ENCODE measurements at regions not wholly inside any gene's neighbourhood (a gene's known extent, or its start where the extent isn't known, plus 50 kb on each side); places are given as distances from the start of the nearest gene placed in this dataset.

DNA sequence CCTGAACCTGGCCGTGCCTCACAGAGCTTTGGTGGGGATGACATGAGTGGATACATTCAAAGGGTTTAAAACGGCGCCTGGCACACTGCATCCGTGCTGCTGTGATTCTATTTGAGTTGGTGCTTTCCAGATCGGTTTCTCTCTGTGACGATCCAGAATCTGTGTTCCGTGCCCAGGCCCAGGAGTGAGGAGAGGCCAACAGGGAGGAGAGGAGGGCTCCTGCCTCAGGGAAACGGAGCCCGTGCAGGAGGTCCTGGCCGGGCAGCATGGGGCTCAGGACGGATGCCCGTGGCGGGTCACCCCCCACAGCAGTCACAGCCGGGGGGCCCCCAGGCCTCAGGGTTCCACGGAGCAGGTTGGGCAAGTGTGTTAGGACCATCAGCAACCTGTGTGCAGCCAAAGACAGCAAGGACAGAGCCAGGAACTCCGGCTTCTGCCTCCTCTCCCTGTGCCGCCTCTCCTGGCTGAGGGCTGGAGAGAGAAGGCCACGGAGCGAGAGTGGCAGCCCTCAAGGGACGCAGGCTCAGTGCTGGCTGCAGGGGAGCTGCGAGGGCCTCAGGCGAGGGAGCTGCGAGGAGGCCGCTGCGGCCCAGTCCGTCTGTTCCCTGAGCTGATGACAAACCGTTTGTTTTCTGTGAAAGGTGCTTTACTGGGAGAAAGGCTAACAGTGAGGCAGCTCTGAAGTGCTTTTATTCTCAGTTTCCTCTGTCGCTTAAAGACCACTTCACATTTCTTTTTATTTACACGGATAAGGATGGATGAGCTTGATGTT, 99.3 kb downstream of the METRNL start:
- DNase-seq (ENCODE audit: low spot score): peak; percentile 44

DNA sequence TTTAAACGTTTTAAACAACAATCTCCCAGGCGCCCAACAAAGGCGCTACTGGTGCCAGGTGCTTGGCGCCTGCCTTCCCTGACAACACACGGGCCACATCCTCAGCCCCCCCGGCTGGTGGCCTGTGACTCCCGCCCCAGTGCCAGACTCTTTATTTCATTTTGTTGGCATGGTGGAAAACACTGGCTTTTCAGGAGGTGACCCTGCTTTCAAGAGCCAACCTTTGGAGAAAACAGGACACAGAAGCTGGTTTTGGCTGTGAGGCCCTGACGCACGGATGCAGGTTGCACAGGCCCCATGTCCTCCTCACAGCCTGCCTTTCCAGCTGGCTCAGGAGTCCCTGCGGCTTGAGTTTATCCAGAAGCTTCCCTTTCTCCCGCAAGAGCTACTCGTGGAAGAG, 100.0 kb downstream of the METRNL start:
- peak; percentile 43 for DNase-seq (ENCODE audit: low spot score)

DNA sequence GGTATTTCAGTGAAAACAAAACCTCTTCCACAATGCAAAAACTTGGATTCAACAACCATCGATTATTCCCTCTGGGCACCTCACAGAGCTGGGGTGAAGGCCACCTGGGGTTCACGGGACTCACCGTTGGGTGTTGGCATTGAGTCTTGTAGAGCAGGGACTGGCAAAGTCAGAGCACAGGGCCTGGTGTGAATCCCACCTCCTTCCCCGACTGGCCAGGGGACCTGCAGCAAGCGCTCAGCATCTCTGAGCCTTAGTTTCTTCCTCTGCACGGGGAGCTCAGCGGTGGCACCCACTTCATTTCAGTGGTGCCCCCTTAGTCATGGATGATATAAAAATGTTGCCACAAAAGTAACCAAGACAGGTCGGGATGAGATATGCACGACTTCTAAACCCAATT, 100.4 kb downstream of the METRNL start:
- peak; percentile 45 for DNase-seq (ENCODE audit: low spot score)

DNA sequence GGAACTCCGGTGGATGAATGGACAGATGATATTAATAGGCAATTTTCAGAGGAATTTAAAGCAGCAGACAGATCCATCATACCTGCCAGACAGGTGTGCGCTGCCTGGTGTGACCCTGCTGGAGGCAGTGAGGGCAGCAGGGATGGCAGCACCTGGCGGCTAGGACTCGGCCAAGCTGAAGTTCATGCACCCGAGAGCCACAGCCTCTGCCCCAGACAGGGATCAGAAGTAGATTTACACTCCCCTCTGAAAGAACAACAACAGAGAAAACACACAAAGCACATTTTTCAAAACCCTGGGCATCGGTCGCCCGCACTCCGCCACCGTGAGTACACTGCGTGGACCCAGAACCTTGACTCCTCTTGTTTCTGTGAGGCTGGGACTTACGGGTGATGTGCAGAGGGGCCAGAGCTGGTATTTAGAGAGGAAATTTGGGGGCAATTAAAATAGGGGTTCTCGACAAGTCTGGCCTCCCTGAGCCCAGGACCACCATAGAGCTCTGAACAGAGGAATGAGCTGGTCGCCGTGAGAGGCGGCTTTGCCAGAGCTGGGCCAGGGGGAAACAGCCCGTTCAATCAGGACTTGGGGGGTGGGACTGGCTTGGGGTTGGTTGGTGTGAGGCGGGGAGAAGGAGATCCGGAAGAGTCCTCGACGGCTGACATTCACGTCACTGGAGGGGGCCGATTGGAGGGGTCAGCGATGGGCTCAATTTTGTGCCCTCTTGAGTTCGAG, 101.0 kb downstream of the METRNL start:
- DNase-seq (ENCODE audit: low spot score): peak; percentile 35

DNA sequence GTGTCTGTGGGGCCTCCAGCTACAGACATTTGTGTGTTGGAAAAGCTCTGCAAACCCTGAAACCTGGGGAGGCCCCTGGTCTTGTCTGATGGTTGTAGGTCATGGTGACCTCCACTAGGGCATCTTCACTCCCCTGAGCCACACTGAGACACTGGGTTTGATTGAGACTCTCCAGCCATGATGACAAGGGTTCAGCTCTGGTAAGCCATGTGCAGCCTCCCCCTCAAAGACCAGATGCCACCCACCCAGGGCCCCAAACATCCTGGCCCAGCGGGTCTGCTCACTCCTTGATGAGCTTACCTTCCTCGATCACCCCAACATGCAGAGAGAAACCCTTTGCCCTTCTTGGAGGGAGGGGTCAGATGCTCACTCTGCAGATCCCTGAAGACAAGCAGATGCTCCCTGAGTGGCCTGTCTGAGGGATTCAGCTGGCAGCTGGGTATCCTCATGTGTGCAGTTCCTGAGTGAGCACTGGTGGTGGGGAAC, 101.6 kb downstream of the METRNL start:
- DNase-seq (ENCODE audit: low spot score): peak; percentile 40

DNA sequence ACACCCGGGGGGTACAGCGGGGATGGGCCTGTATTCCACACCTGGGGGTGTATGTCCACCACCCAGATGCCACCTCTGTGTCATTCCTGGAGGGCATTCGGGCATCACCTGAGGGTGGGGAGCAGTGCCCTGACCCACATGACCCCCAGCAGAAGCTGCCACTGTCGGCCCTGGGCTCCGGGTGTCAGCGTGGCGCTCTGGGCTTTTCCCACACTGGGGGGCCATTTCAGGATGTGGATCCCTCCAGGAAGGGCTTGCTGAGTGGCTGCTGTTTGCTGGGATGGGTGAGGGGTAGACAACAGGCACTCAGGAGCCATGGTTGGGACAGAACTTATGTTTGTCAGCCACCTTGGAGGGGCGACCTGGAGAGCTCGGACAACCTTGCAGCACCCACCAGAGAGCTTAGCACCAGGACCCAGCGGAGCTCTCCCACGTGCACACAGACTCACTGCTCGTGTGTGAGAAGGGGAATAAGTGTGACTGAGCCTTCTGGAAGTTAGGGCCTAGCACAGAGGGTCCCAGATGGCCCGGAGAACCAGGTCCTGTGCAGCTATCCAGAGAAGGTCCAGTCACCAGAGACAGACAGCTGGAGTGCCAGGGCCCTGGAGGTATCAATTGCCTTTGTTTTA, 102.7 kb downstream of the METRNL start:
- peak; percentile 43 for DNase-seq (ENCODE audit: low spot score)

DNA sequence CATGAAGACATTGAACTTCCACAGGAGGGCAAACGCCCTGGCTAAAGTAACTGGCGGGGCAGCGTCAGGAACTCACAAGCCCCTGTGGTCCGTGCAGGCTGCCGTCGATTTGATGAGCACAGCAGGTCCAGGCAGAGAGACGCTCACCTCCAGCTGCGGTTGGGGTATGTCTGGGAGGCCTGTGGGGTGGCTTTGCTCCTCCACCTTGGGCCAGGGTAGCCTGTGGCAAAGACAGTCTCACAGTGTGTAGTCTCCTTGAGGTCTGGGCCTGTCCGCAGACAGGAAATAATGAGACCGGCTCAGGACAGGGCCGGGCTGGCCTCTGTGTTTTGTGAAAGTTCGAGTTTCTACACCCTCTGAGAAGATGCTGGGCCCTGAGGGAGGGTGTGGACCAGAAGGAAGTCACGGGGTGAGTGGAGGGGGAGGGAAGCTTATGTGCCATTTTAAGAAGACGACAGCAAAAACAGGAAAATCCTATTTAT, 103.3 kb downstream of the METRNL start:
- DNase-seq (ENCODE audit: low spot score): peak; percentile 48

DNA sequence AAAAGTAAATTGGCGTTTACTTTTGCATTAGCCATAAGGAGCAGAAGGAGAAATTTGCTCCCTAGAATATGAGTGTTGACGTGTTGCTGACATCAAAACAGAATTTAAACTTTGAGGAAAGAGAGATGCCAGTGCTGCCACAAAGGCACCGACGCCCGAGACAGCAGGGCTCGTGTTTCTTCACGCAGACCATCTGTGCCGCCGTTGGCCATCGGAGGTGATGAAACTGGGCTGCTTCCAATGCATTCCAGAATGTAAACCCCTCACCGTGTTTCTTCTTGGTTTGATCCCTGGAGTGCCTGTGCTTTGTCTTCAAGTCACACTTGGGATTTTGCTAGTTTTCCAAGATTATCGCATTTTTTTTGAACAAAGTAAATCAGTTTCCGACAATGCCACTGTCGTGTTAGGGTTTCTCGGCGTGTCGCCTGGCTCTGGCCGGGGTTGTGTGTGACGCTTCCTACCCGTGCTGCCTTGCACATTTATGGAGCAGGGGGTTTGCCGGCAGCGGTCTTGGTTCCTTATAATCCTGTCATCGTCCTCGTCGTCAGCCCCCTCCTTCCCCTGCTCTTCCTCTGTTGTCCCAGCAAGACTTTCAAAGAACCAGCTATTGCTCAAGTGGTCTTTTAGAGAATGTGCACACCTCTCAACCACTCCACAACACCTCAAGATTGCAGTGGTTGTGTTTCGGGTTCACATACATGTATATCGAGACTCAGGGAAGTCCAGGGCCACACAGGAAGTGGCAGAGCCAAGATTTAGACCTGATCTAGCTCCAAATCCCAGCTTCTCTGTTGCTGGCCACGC, 103.9 kb downstream of the METRNL start:
- peak; percentile 43 for DNase-seq (ENCODE audit: low spot score)

DNA sequence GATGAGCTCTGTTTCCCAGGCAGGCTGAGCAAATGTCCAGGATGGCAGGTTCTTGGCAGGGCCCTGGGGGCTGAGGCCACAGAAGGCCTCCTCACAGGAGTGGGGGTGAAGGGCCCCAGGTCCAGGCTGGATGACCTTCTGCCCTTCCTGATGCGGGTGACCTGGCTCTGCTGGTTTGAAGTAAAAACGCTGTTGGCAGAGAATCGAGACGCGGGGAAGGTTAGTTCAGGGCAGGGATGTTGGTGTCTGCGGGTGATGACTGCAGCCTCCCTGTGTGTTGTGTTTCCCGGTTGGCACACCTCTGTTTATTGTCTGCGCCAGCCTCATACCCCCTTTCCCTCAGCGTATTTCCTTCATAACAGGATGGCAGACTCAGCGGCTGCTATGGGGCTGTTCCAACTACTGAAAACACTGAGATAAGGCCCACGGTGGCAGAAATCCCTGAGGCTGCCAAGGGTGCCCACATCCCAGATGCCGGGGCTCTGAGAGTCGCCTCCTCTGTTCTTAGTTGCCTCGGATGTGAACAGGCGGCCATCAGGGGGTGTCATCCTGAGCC, 104.6 kb downstream of the METRNL start:
- DNase-seq (ENCODE audit: low spot score): peak; percentile 48

DNA sequence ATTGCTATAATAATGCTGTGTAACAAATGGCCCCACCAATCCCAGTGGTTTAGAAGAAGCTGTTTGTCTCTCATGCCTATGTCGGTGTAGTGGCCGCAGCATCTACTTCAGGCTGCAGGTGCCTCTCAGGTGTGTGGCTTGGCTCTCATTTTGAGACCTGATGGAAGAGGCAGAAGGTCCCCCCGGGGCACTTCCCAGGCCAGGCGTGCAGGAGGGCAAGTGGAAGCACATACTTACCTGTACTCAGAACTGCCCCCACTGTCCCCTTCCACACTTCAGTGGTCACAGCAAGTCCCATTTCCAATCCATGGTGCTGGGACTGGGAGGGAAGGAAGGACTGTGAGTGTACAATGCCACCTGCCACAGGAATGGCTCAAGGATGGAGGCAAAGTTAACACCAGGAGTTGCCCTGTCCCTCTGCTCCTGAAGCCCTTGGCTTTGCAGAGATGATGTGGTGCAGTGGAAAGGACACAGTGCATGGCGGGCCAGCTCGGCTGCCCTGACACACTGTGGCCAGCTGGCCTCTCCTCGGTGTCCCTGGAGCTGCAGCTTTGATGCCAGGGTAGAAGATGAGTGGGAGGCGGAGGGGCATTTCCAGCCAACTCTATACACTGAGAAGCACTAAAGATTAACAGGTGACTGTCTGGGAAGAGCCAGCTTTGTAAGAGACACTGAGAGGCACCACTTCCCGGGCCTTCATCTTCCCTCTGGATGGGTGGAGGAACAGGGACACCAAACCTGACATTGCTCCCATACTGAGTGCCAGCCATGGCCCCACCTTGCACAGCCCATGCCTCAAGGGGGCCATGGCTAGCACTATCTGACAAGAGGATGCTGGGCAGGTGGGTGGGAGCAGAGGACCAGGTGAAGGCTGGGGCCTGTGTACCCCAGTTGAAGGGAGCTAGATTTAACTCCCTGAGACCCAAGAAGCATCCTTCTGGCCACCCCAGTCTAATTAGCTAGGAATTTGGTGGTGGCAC, 105.9 kb downstream of the METRNL start:
- peak; percentile 38 for DNase-seq (ENCODE audit: low spot score)

DNA sequence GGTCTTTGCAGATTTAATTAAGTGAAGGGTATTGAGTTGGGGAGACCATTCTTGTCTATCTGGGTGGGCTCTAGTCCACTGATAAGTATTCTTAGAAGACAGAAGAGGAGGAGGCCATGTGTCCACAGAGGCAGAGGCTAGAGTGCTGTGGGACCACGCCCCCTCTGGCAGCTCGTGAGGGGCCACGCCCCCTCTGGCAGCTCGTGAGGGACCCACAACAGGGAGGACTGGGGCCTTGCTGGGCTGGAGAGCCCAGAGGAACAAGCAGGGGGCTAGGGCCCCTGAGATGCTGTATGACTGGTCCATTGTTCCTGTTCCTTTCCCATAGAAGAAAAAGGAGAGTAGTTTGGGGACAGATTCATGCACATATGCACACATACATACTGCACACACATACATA, 106.8 kb downstream of the METRNL start:
- peak; percentile 56 for DNase-seq (ENCODE audit: low spot score)

DNA sequence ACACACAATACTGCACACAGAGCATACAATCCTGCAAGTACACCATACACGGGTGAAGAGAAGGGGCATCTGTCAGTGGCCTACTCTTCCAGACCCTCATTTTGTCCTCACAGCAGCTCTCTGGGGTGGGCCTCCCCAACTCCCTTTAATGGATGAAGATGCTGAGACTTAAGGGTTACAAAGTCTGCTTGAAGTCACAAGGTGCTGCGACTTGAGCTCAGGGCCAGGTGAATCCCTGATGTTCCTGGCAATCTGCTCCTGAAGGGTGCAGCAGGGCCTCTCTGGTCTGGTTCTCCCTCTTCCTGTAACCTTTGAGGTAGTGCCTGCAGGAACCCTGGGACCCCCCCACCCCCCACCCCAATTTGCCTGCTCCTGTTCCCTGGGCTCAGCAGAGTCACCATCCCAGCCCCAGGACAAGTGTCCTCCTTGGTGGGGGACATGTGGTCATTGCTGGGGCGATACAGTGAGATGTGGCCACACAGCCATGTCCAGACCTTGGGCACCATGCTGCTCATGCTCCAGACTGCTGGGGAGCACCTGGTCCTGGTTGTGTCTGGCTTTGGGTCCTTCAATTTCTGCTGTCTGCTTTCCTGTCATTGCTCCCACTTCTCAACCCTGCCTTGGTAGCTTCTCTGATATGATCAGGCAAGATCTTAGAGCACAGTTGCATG, 107.5 kb downstream of the METRNL start:
- peak; percentile 38 for DNase-seq (ENCODE audit: low spot score)

DNA sequence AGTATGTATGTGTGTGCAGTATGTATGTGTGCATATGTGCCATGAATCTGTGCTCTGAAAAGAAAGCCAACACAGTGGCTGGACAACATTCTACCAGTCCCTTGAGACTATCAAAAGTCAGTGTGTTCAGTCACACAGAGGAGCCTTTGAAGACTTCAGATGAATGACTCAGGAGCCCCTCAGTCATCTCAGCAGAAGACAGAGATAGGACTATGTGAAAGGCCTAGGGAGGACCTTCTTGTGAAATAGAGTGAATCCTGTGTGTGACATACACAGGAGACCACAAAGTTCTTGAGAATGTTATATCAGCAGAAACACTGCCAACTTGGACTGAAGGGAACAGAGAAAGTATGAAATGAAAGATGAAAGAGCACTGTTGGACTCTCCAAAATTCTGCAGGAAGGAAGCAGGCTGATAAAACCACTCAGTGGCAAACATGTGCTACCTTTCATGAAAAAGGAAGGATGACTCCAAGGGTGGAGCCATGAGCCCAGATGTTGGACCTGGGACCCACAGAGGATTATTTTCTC, 108.4 kb downstream of the METRNL start:
- no peak for DNase-seq (ENCODE audit: low spot score)

DNA sequence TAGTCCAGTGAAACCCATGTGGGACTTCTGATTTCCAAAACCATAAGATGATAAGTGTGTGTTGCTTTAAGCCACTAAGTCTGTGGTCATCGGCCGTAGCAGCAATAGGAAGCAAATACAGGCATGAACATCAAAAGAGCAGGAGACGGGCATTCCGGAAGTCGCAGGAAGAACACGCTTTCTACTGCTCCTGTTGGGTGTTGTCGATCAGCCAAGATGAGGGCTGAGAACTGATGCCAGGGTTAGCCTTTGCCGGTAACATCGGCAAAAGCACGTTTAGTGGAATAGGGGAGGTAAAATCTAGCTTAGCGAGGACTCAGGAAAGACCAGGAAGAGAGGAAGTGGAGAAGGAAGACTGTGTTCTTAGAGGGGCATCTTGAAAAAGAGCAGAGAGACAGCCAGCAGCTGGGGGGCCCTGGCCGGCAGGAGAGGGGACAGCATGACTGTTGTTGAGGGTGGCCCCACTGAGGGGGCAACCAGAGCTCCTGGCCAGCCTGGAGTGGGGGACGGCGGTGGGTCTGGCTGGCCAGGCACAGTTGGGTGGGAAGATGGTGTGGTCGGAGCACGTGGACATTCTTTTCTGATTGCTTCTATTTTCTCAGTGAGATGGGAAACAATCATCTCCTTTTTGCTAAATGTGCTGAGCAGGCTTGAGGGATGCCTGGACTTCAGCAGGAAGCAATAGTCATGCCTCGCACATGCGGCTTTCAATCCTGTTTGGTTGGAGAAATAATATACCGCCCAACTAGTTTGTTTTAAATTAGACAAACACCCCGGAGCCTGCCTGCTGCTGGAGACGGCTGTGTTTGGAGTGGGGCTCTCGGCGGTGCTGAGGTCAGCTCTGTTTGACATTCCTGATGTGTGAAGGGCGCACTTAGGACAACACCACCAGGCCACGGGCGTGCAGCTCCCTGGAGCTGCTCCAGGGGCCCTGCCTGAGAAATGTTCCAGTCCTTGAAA, 109.9 kb downstream of the METRNL start:
- DNase-seq (ENCODE audit: low spot score): peak; percentile 38

DNA sequence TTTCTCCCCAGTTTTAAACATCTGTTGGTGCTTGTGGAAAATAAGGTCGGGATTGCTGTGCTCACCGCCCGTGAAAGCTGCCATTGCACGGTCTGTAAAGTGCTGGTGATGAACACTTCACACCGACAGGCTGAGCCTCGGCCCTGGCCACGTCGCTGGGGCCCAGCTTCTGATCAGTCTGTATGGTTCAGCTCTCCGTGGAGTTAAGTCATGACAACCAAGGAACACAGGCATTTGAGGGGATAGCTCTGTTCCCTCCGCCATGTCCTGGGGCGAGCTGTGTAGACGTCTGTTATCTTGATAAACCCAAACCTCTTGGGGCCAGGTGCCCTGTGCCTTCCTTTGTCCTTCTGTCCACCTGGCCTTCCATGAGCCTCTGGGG, 110.6 kb downstream of the METRNL start:
- peak; percentile 44 for DNase-seq (ENCODE audit: low spot score)

DNA sequence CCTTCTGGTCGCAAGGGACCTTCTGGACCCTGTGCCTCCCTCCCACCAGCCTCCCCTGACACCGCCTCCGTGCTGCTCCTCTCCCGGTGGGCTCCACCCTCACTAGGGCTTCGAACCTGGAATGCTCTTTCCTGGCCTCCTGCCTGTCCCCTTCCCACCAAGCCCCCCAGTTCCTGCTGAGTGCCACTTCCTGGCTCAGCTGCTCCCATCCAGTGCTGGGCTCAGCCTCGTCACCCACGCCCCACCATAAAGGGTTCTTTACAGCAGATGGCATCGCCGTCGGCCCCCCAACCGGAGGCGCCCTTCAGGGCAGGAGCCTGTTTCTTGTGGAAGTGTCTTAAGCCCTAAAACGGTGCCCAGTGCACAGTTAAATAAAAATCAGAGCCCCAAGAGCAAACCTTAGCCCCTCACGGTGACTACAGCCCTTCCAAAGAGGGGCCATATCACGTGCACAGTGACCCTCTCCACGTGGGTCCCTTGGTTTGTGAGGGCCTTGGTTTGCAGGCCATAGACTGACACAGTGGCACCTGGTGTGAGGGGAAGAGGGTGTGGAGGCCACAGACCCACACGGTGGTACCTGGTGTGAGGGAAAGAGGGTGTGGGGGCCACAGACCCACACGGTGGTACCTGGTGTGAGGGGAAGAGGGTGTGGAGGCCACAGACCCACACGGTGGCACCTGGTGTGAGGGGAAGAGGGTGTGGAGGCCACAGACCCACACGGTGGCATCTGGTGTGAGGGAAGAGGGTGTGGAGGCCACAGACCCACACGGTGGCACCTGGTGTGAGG, 111.4 kb downstream of the METRNL start:
- no peak for DNase-seq (ENCODE audit: low spot score)

DNA sequence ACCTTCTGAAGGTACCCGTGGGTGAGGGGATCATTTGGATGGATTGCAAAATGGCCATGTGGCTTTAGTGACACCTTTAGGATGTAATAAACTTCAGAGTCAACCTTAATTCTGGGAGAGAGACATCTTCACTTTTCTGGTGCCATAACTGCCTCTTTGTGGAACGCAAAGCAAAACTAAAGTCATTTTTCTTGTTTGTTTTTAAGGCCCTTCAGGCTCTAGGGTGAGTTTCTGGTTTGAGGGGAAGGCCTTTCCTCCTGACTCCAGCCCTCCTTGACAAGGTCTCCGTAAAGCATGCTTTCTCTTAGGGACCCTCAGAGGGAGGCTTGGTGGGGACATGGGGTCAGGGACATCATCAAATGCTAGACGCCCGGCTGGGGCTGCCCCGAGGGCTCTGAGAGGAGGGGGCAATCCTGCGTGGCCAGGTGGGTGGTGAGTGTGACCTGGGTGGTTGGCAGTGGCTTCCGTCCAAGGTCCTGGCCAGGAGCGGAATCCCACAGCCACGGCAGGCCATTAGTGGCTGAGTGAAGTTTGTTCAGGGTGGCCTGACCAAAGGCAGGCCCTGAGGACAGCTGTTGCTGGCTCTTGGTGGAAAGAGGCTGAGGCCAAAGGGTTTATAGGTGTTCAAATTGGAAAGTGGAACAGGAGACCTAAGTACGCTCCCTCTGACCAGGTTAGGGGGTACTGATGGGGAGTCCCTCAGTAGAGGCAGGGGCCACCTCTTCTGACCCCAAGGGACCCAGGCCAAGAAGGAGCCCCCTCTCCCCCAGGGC, 112.2 kb downstream of the METRNL start:
- no peak for DNase-seq (ENCODE audit: low spot score)

All from ecto neural progenitor cell (in vitro differentiated cells).